Hepatocyte (in vitro differentiated cells): ENCODE measurements at regions not wholly inside any gene's neighbourhood (a gene's known extent, or its start where the extent isn't known, plus 50 kb on each side); places are given as distances from the start of the nearest gene placed in this dataset.

Experiments used
- DNase-seq: peaks from one replicate; pipeline ENCODE4 v3.0.0-alpha.2; 2016; ENCODE audit warnings: low spot score
- H2AFZ ChIP-seq: fragments of 200-600 bp; sonication (generic); 2 replicates; pipeline ENCODE4 v1.6.0; 2016; ENCODE audit warnings: antibody characterized with exemption, mild to moderate bottlenecking
- H3K27ac ChIP-seq: fragments of 200-600 bp; sonication (generic); 2 replicates; pipeline ENCODE4 v1.5.1; 2016; ENCODE audit warnings: mild to moderate bottlenecking
- H3K27me3 ChIP-seq: fragments of 200-600 bp; sonication (generic); 2 replicates; pipeline ENCODE4 v1.6.1; 2016
- H3K36me3 ChIP-seq: fragments of 200-600 bp; sonication (generic); replicated peaks from 2 replicates; pipeline ENCODE4 v1.5.1; 2016; ENCODE audit warnings: low read depth; ENCODE audit not compliant: insufficient read depth
- H3K4me1 ChIP-seq: fragments of 200-600 bp; sonication (generic); 2 replicates; pipeline ENCODE4 v1.5.1; 2016; ENCODE audit warnings: mild to moderate bottlenecking, moderate library complexity; ENCODE audit not compliant: insufficient read depth
- H3K4me2 ChIP-seq: fragments of 200-600 bp; sonication (generic); 2 replicates; pipeline ENCODE4 v1.6.0; 2016
- H3K4me3 ChIP-seq: fragments of 200-600 bp; sonication (generic); 2 replicates; pipeline ENCODE4 v1.5.1; 2016; ENCODE audit warnings: mild to moderate bottlenecking
- H3K79me2 ChIP-seq: fragments of 200-600 bp; sonication (generic); 2 replicates; pipeline ENCODE4 v1.6.0; 2017; ENCODE audit warnings: mild to moderate bottlenecking
- H3K9me2 ChIP-seq: fragments of 200-600 bp; sonication (generic); replicated peaks from 2 replicates; pipeline ENCODE4 v1.6.0; 2017; ENCODE audit warnings: mild to moderate bottlenecking; ENCODE audit not compliant: insufficient read depth
- H3K9me3 ChIP-seq: fragments of 200-600 bp; sonication (generic); 2 replicates; pipeline ENCODE4 v1.5.1; 2016; ENCODE audit warnings: low read depth, mild to moderate bottlenecking
- H4K20me1 ChIP-seq: fragments of 200-600 bp; sonication (generic); 2 replicates; pipeline ENCODE4 v1.6.0; 2016; ENCODE audit warnings: mild to moderate bottlenecking; ENCODE audit not compliant: insufficient read depth, poor library complexity, severe bottlenecking
- EZH2 ChIP-seq: fragments of 200-600 bp; sonication (generic); IDR thresholded peaks from 2 replicates; pipeline ENCODE4 v1.6.1; 2016; ENCODE audit warnings: antibody characterized with exemption, mild to moderate bottlenecking, borderline replicate concordance
- EZH2phosphoT487 ChIP-seq: fragments of 200-600 bp; sonication (generic); IDR thresholded peaks from one replicate; pipeline ENCODE4 v1.6.1; 2018; ENCODE audit warnings: antibody characterized with exemption, mild to moderate bottlenecking, low read depth, moderate library complexity; ENCODE audit not compliant: unreplicated experiment, severe bottlenecking
- WGBS: methylation state at CpG from one replicate; pipeline ENCODE4 v1.1.6; 2016; ENCODE audit warnings: low lambda C conversion rate; ENCODE audit errors: missing lambda C conversion rate; 5-methylcytosine and 5-hydroxymethylcytosine counted together
- TF ChIP-seq, protein P1 (sequence below): fragments of 200-600 bp; sonication (generic); IDR thresholded peaks from 2 replicates; pipeline ENCODE4 v1.5.1; 2016; ENCODE audit warnings: antibody characterized with exemption, mild to moderate bottlenecking; ENCODE audit not compliant: poor library complexity

DNA sequence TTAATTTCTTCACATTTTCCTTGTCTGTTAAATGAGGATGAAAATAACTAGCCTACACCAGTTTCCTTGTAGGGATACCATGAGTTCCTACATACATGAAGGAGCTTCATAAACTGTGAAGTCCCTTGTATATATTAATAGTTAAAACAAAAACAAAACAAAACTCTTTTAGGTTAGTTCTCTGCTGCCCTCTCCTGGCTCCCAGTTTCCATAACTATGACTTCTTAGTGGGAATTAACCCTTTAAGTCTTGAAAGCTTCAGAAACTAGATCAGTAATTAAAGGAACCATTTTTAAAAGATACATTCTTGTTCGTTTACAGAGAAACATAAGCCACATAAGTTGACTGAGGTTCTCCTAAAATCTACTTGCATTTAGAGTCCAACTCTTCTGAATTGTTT lies 500.0 kb upstream of the C9orf72 start:
- Histone ChIP-seq H3K79me2 (no peaks in the 10 kb centered on the region), H4K20me1 (no peaks in the 10 kb centered on the region), H3K4me2 (no peak overlapping the region), H3K9me3 (no peaks in the 10 kb centered on the region), H3K9me2 (no peaks in the 10 kb centered on the region), H3K27me3 (no peaks in the 10 kb centered on the region), H3K27ac (no peak overlapping the region), H3K36me3 (no peaks in the 10 kb centered on the region), H2AFZ (no peak overlapping the region), H3K4me1 (no peaks in the 10 kb centered on the region), H3K4me3 (no peak overlapping the region)
- 30% methylated on average over 1 of the region's 1 CpG for WGBS
- no peak for TF ChIP-seq EZH2phosphoT487
- no peak for TF ChIP-seq EZH2
- TF ChIP-seq, protein P1, sequence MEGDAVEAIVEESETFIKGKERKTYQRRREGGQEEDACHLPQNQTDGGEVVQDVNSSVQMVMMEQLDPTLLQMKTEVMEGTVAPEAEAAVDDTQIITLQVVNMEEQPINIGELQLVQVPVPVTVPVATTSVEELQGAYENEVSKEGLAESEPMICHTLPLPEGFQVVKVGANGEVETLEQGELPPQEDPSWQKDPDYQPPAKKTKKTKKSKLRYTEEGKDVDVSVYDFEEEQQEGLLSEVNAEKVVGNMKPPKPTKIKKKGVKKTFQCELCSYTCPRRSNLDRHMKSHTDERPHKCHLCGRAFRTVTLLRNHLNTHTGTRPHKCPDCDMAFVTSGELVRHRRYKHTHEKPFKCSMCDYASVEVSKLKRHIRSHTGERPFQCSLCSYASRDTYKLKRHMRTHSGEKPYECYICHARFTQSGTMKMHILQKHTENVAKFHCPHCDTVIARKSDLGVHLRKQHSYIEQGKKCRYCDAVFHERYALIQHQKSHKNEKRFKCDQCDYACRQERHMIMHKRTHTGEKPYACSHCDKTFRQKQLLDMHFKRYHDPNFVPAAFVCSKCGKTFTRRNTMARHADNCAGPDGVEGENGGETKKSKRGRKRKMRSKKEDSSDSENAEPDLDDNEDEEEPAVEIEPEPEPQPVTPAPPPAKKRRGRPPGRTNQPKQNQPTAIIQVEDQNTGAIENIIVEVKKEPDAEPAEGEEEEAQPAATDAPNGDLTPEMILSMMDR, result peak; percentile 76
- peak; percentile 78 for DNase-seq

GRCh38 chr9:28079677-28080076 lies 506.4 kb upstream of the C9orf72 start:
- Histone ChIP-seq H3K36me3 (no peaks in the 10 kb centered on the region), H3K4me1 (no peaks in the 10 kb centered on the region), H3K79me2 (no peaks in the 10 kb centered on the region), H3K9me2 (no peaks in the 10 kb centered on the region), H2AFZ (no peak overlapping the region), H3K9me3 (no peaks in the 10 kb centered on the region), H3K27me3 (no peaks in the 10 kb centered on the region), H3K4me3 (no peak overlapping the region), H4K20me1 (no peaks in the 10 kb centered on the region), H3K27ac (no peak overlapping the region), H3K4me2 (no peak overlapping the region)
- WGBS, result 87% methylated on average over 3 of the region's 3 CpGs
- TF ChIP-seq EZH2phosphoT487 (no peak), EZH2 (no peak)
- TF ChIP-seq, protein P1, result no peak
- no peak for DNase-seq

DNA sequence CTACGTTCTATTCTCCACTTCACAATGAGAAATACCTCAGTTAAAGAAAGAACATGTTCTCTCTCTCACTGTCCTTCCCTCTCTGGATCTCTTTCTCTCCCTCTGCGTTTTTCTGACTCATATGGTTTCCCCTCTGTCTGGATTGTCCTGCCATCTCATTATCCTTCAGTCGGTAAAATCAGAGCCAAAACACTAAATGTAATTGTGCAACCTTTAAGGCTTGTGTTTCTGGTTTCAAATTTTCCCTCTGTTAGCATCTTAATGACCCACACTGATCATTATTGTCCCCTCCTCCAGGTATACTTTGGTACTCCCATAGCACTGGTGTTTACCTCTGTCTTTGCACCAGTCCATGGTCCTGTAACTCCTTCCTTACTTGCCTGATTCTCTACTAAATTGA lies 509.4 kb upstream of the C9orf72 start:
- H3K79me2 ChIP-seq, result no peaks in the 10 kb centered on the region
- no peaks in the 10 kb centered on the region for H4K20me1 ChIP-seq
- no peaks in the 10 kb centered on the region for H3K9me3 ChIP-seq
- H3K27me3 ChIP-seq, result no peaks in the 10 kb centered on the region
- no peak for DNase-seq
- WGBS, result 77% methylated on average over 3 of the region's 3 CpGs
- H2AFZ ChIP-seq, result no peak overlapping the region
- TF ChIP-seq EZH2 (no peak), EZH2phosphoT487 (no peak)
- TF ChIP-seq, protein P1, result no peak
- no peak overlapping the region for H3K4me3 ChIP-seq
- no peaks in the 10 kb centered on the region for H3K36me3 ChIP-seq
- no peak overlapping the region for H3K4me2 ChIP-seq
- H3K4me1 ChIP-seq, result no peaks in the 10 kb centered on the region
- no peaks in the 10 kb centered on the region for H3K9me2 ChIP-seq
- H3K27ac ChIP-seq, result no peak overlapping the region

- H3K27ac ChIP-seq, result no peak overlapping the region
- H3K27me3 ChIP-seq, result no peaks in the 10 kb centered on the region
- H3K36me3 ChIP-seq, result no peaks in the 10 kb centered on the region
- no peaks in the 10 kb centered on the region for H3K4me1 ChIP-seq
- no peaks in the 10 kb centered on the region for H3K79me2 ChIP-seq
- no peak for DNase-seq
- TF ChIP-seq, protein P1, result no peak
- TF ChIP-seq EZH2phosphoT487 (no peak), EZH2 (no peak)
- no peaks in the 10 kb centered on the region for H4K20me1 ChIP-seq
- no peak overlapping the region for H2AFZ ChIP-seq
- H3K9me3 ChIP-seq, result no peaks in the 10 kb centered on the region
- no peak overlapping the region for H3K4me3 ChIP-seq
- H3K9me2 ChIP-seq, result no peaks in the 10 kb centered on the region
- H3K4me2 ChIP-seq, result no peak overlapping the region
Measured at GRCh38 chr9:28086881-28087280, 513.6 kb upstream of the C9orf72 start.
